IMR-90 (cell line): ENCODE measurements at regions not wholly inside any gene's neighbourhood (a gene's known extent, or its start where the extent isn't known, plus 50 kb on each side); places are given as distances from the start of the nearest gene placed in this dataset.

ENCODE experiments used
- ATAC-seq: fragments of 200-7000 bp; cut with Tn5 transposase; 2 replicates; pipeline ENCODE4 v1.9.1; 2020; ENCODE audit warnings: low read depth, mild to moderate bottlenecking, moderate library complexity
- BruUV-seq: library from RNA; stranded (reverse); fragments of 400-500 nt; replicated peaks from 2 replicates; lab custom pipeline; 2021; lab: Mats Ljungman, UMichigan
- CTCF ChIA-PET: fragments of 300-600 bp; formaldehyde crosslinking; extraction: SDS; loops from one replicate; lab custom pipeline; 2021; ENCODE audit warnings: antibody characterized with exemption; lab: Yijun Ruan, JAX
- POLR2A ChIA-PET: fragments of 300-600 bp; sonication (Branson Sonifier 250); formaldehyde crosslinking; loops from one replicate; lab custom pipeline; 2022; ENCODE audit warnings: antibody characterized with exemption; ENCODE audit not compliant: unreplicated experiment; lab: Charles Lee
- DNase-seq: peaks from one replicate; pipeline ENCODE4 v3.0.0; 2013
- H2AFZ ChIP-seq: replicated peaks from 2 replicates; pipeline ENCODE3; 2013; ENCODE audit warnings: low read length, mild to moderate bottlenecking; ENCODE audit not compliant: poor library complexity
- H2AK5ac ChIP-seq: 2 replicates; pipeline ENCODE4 v1.6.1; 2013; ENCODE audit warnings: low read depth, low read length, inconsistent platforms
- H2AK9ac ChIP-seq: replicated peaks from 2 replicates; pipeline ENCODE3; 2013; ENCODE audit warnings: mild to moderate bottlenecking, low read depth, low read length, moderate library complexity; ENCODE audit not compliant: poor library complexity
- H2BK120ac ChIP-seq: 2 replicates; pipeline ENCODE4 v1.6.1; 2013; ENCODE audit warnings: low read depth, low read length, inconsistent platforms
- H2BK15ac ChIP-seq: 3 replicates; pipeline ENCODE4 v1.6.1; 2013; ENCODE audit warnings: low read depth, low read length, inconsistent platforms
- H2BK20ac ChIP-seq: 2 replicates; pipeline ENCODE4 v1.6.1; 2013; ENCODE audit warnings: low read depth, mild to moderate bottlenecking, inconsistent platforms, low read length, moderate library complexity
- H2BK5ac ChIP-seq: 2 replicates; pipeline ENCODE4 v1.6.1; 2013; ENCODE audit warnings: mild to moderate bottlenecking, low read depth, low read length, inconsistent platforms; ENCODE audit not compliant: poor library complexity, severe bottlenecking
- H3K14ac ChIP-seq: replicated peaks from 2 replicates; pipeline ENCODE4 v1.6.1; 2013; ENCODE audit warnings: low read depth, low read length, inconsistent platforms
- H3K18ac ChIP-seq: 2 replicates; pipeline ENCODE4 v1.6.1; 2013; ENCODE audit warnings: low read depth, low read length, control low read depth
- H3K23ac ChIP-seq: 2 replicates; pipeline ENCODE4 v1.6.1; 2013; ENCODE audit warnings: low read depth, low read length, inconsistent platforms
- H3K27ac ChIP-seq: 2 replicates; pipeline ENCODE4 v1.5.1; 2013; ENCODE audit warnings: mild to moderate bottlenecking, control low read depth, low read length; ENCODE audit not compliant: insufficient read depth
- H3K27me3 ChIP-seq: 2 replicates; pipeline ENCODE4 v1.6.1; 2013; ENCODE audit warnings: low read length; ENCODE audit not compliant: control insufficient read depth, insufficient read depth
- H3K36me3 ChIP-seq: 2 replicates; pipeline ENCODE4 v1.6.1; 2013; ENCODE audit warnings: low read length, mixed read lengths; ENCODE audit not compliant: control insufficient read depth, insufficient read depth
- H3K4ac ChIP-seq: 2 replicates; pipeline ENCODE4 v1.6.1; 2013; ENCODE audit warnings: low read depth, low read length, inconsistent platforms
- H3K4me1 ChIP-seq: 2 replicates; pipeline ENCODE4 v1.6.1; 2013; ENCODE audit warnings: low read length, mixed read lengths; ENCODE audit not compliant: control insufficient read depth, insufficient read depth
- H3K4me2 ChIP-seq: 2 replicates; pipeline ENCODE4 v1.6.1; 2013; ENCODE audit warnings: low read depth, mild to moderate bottlenecking, control low read depth, low read length, moderate library complexity
- H3K4me3 ChIP-seq: 2 replicates; pipeline ENCODE4 v1.5.1; 2013; ENCODE audit warnings: low read depth, mild to moderate bottlenecking, control low read depth, low read length, moderate library complexity; ENCODE audit not compliant: insufficient read depth
- H3K56ac ChIP-seq: 2 replicates; pipeline ENCODE4 v1.6.1; 2013; ENCODE audit warnings: low read length, inconsistent platforms; ENCODE audit not compliant: insufficient read depth; ENCODE audit errors: extremely low read depth
- H3K79me1 ChIP-seq, 2 experiments: 2 replicates each; pipeline ENCODE4 v1.6.1; 2013; ENCODE audit warnings: low read length in 2 of 2, inconsistent platforms in 1 of 2, low read depth in 1 of 2
- H3K9ac ChIP-seq: 2 replicates; pipeline ENCODE4 v1.6.1; 2013; ENCODE audit warnings: low read depth, low read length, control low read depth
- H3K9me1 ChIP-seq: 2 replicates; pipeline ENCODE4 v1.6.1; 2013; ENCODE audit warnings: low read length, inconsistent platforms; ENCODE audit not compliant: insufficient read depth
- H3K9me3 ChIP-seq: 2 replicates; pipeline ENCODE4 v1.6.1; 2013; ENCODE audit warnings: low read length; ENCODE audit not compliant: control insufficient read depth, insufficient read depth
- H4K20me1 ChIP-seq: 2 replicates; pipeline ENCODE4 v1.6.1; 2013; ENCODE audit warnings: low read length, inconsistent platforms; ENCODE audit not compliant: insufficient read depth
- H4K5ac ChIP-seq: 2 replicates; pipeline ENCODE4 v1.6.1; 2013; ENCODE audit warnings: mild to moderate bottlenecking, low read depth, low read length, control low read depth
- H4K8ac ChIP-seq, 2 experiments: 2 replicates each; pipeline ENCODE4 v1.6.1; 2013; ENCODE audit warnings: low read depth in 2 of 2, low read length in 2 of 2, control low read depth in 1 of 2, inconsistent platforms in 1 of 2
- H4K91ac ChIP-seq: 2 replicates; pipeline ENCODE4 v1.6.1; 2013; ENCODE audit warnings: low read depth, low read length, inconsistent platforms; ENCODE audit not compliant: insufficient read depth
- BHLHE40 ChIP-seq: fragments of 150-350 bp; IDR thresholded peaks from 2 replicates; pipeline ENCODE4 v1.6.1; 2016; ENCODE audit warnings: mild to moderate bottlenecking, low read depth, low read length
- FOS ChIP-seq: fragments of 150-350 bp; IDR thresholded peaks from 2 replicates; pipeline ENCODE4 v1.6.1; 2016; ENCODE audit warnings: low read depth, low read length
- RAD21 ChIP-seq: IDR thresholded peaks from 2 replicates; pipeline ENCODE4 v1.6.1; 2012; ENCODE audit warnings: low read length, improper control_type of control experiment
- dilution Hi-C: fragments of 300-500 bp; cut with HindIII; formaldehyde crosslinking; loops from one replicate; pipeline ENCODE4 v1.14.3; 2018; ENCODE audit warnings: low sequenced_read_pairs; ENCODE audit not compliant: unreplicated experiment
- in situ Hi-C: fragments of 300-500 bp; cut with MboI; formaldehyde crosslinking; loops from 3 replicates; pipeline ENCODE4 v1.14.3; 2019; ENCODE audit warnings: low sequenced_read_pairs, inconsistent platforms, mixed read lengths
- intact Hi-C: fragments of 100-400 bp; cut with micrococcal nuclease; formaldehyde crosslinking; loops from 2 replicates; pipeline ENCODE4 v1.10.0; 2022

DNA sequence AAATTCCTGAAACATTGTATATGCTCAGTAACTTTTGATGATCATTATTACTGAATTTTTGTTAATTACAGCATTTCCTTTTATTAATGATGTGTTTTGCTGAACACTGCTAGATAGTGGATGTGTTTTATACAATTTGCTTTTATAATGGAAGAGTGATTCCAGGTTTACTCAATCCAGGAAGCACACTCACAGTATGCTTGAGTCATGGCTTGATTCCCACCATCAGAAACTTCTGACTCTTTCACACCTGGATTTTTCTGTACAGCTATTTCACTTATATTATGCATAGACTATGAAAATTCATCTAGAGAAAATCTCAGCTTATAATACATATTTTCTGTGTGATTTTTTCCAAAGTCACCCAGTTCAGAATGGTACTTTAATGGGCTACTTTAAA, 1040.9 kb downstream of the GRM8 start:
- BruUV-seq = no TSS peak
- H2AFZ ChIP-seq = no peak overlapping the region
- no peak overlapping the region for H3K4me2 ChIP-seq
- dilution Hi-C loops (no loop called here), intact Hi-C loops (no loop called here), in situ Hi-C loops (no loop called here)
- no peaks in the 10 kb centered on the region for H3K36me3 ChIP-seq
- H3K27ac ChIP-seq = no peak overlapping the region
- no peak overlapping the region for H3K9ac ChIP-seq
- CTCF ChIA-PET = no interaction called here
- no peak overlapping the region for H3K23ac ChIP-seq
- H4K8ac ChIP-seq = no peak overlapping the region
- no peak overlapping the region for H4K5ac ChIP-seq
- peaks cover 4% of the 10 kb centered on the region; the same call in 1 of the 2 replicates for H3K9me3 ChIP-seq
- H2BK15ac ChIP-seq = no peak overlapping the region
- H3K18ac ChIP-seq = no peak overlapping the region
- ATAC-seq = no peak
- H3K4me1 ChIP-seq = no peaks in the 10 kb centered on the region
- H4K91ac ChIP-seq = no peak overlapping the region
- no peaks in the 10 kb centered on the region for H4K20me1 ChIP-seq
- no peak overlapping the region for H3K14ac ChIP-seq
- H2AK5ac ChIP-seq = no peak overlapping the region
- H3K4ac ChIP-seq = no peak overlapping the region
- no peak overlapping the region for H3K56ac ChIP-seq
- no peaks in the 10 kb centered on the region for H3K9me1 ChIP-seq
- no peak overlapping the region for H2AK9ac ChIP-seq
- TF ChIP-seq FOS (no peak), RAD21 (no peak), BHLHE40 (no peak)
- POLR2A ChIA-PET = no interaction called here
- H3K27me3 ChIP-seq = no peaks in the 10 kb centered on the region
- H3K4me3 ChIP-seq = no peak overlapping the region
- no peak for DNase-seq
- no peak overlapping the region for H2BK20ac ChIP-seq
- H2BK120ac ChIP-seq = no peak overlapping the region
- no peak overlapping the region for H2BK5ac ChIP-seq
- H3K79me1 ChIP-seq = no peaks in the 10 kb centered on the region
